HG02981 (cell line): ENCODE measurements at regions not wholly inside any gene's neighbourhood (a gene's known extent, or its start where the extent isn't known, plus 50 kb on each side); places are given as distances from the start of the nearest gene placed in this dataset.

Source experiments
- ATAC-seq: cut with Tn5 transposase; IDR thresholded peaks from one replicate; pipeline ENCODE4 v1.9.1; 2021; ENCODE audit warnings: mild to moderate bottlenecking, moderate library complexity; ENCODE audit not compliant: unreplicated experiment

GRCh38 chr7:15783987-15784693 is 97.7 kb upstream of the MEOX2 start:
- no peak for ATAC-seq

GRCh38 chr7:15782656-15783055 is 96.2 kb upstream of the MEOX2 start:
- ATAC-seq, result no peak

GRCh38 chr7:15781944-15782343 is 95.5 kb upstream of the MEOX2 start:
- no peak for ATAC-seq

GRCh38 chr7:15780271-15780670 is 93.8 kb upstream of the MEOX2 start:
- ATAC-seq, result no peak

GRCh38 chr7:15778191-15778590 is 91.7 kb upstream of the MEOX2 start:
- no peak for ATAC-seq

- ATAC-seq, result no peak
Observed at GRCh38 chr7:15765753-15766152, 79.3 kb upstream of the MEOX2 start.

GRCh38 chr7:15764851-15765382 is 78.4 kb upstream of the MEOX2 start:
- ATAC-seq, result no peak

GRCh38 chr7:15764010-15764409 is 77.5 kb upstream of the MEOX2 start:
- ATAC-seq, result no peak

GRCh38 chr7:15757041-15758000 is 70.8 kb upstream of the MEOX2 start:
- ATAC-seq, result no peak

GRCh38 chr7:15755061-15755460 is 68.6 kb upstream of the MEOX2 start:
- ATAC-seq, result no peak

- no peak for ATAC-seq
Observed at GRCh38 chr7:15753887-15754579, 67.5 kb upstream of the MEOX2 start.

GRCh38 chr7:15752377-15752776 is 65.9 kb upstream of the MEOX2 start:
- ATAC-seq, result no peak

- ATAC-seq, result no peak
Observed at GRCh38 chr7:15751191-15751701, 64.8 kb upstream of the MEOX2 start.

GRCh38 chr7:15750727-15751126 is 64.2 kb upstream of the MEOX2 start:
- ATAC-seq, result no peak

GRCh38 chr7:15749631-15750030 is 63.1 kb upstream of the MEOX2 start:
- ATAC-seq, result no peak

GRCh38 chr7:15747712-15748111 is 61.2 kb upstream of the MEOX2 start:
- no peak for ATAC-seq

- no peak for ATAC-seq
Observed at GRCh38 chr7:15747301-15747700, 60.8 kb upstream of the MEOX2 start.

- no peak for ATAC-seq
Observed at GRCh38 chr7:15743926-15744480, 57.5 kb upstream of the MEOX2 start.

- ATAC-seq, result no peak
Observed at GRCh38 chr7:15737601-15738000, 51.1 kb upstream of the MEOX2 start.
